ENCODE measurements at regions not wholly inside any gene's neighbourhood (a gene's known extent, or its start where the extent isn't known, plus 50 kb on each side); places are given as distances from the start of the nearest gene placed in this dataset.

DNA sequence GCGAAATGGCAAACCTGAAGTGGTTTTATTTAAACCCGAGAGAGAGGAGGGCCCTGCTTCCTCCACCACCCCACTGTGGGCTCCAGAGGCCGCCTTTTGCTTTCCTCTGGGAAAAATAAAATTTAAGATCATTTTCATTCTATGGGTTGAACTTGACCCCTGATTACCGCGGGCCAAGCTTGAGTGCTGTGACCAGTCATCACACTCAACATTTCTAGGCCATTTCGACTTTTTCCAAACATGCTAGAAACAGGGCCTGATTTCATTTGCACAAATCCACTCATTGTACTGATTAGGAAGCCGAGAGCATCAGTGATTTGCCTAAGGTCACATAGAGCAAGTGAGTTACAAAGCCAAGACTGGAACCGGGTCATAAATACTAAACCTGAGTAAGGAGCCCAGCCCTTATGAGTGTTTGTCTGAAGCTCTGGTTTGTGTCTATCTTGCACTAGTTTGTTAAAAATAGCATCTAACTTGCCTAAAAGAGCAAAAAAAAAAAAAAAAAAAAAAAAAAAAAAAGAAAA is 179.7 kb downstream of the DLL1 start:
- WGBS: 91% methylated on average over 8 of the region's 8 CpGs
- Histone ChIP-seq H3K4me3 (no peak overlapping the region), H3K27me3 (peaks cover 0 to 9% (median 0%) of the 10 kb centered on the region in 4 donors), H3K9me3 (no peaks in the 10 kb centered on the region), H3K4me1 (no peaks in the 10 kb centered on the region), H3K27ac (replicated peaks in 1 of 4) (no peak overlapping the region), H3K36me3 (no peaks in the 10 kb centered on the region)
- TF ChIP-seq CTCF (IDR thresholded peaks at IDR 0.05): no peak
- TF ChIP-seq EP300 (IDR thresholded peaks at IDR 0.05): no peak
- no peak for TF ChIP-seq POLR2A (IDR thresholded peaks at IDR 0.05; ENCODE audit: low read depth)
- TF ChIP-seq POLR2AphosphoS5 (IDR thresholded peaks at IDR 0.05): no peak
- no peak for DNase-seq (ENCODE audit: extremely low spot score)
- intact Hi-C loops (cut with DNase I): no loop called here

- no peak for DNase-seq (ENCODE audit: extremely low spot score)
Measured at GRCh38 chr6:170110201-170111140, 180.4 kb downstream of the DLL1 start.

GRCh38 chr6:170108890-170109587 is 181.8 kb downstream of the DLL1 start:
- no peaks in the 10 kb centered on the region for H3K36me3 ChIP-seq
- WGBS: 89% methylated on average over 15 of the region's 15 CpGs
- no peaks in the 10 kb centered on the region for H3K9me3 ChIP-seq
- intact Hi-C loops (cut with DNase I): no loop called here
- H3K4me1 ChIP-seq: no peaks in the 10 kb centered on the region
- no peak for DNase-seq (ENCODE audit: extremely low spot score)
- no peak overlapping the region for H3K27ac ChIP-seq (replicated peaks in 1 of 4)
- H3K4me3 ChIP-seq: no peak overlapping the region
- TF ChIP-seq CTCF (IDR thresholded peaks at IDR 0.05) (no peak), POLR2A (IDR thresholded peaks at IDR 0.05; ENCODE audit: low read depth) (no peak), POLR2AphosphoS5 (IDR thresholded peaks at IDR 0.05) (no peak), EP300 (IDR thresholded peaks at IDR 0.05) (no peak)
- H3K27me3 ChIP-seq: peaks cover 0 to 9% (median 0%) of the 10 kb centered on the region in 4 donors

More at GRCh38 chr6:170110201-170111140, 180.4 kb downstream of the DLL1 start:
- TF ChIP-seq CTCF (IDR thresholded peaks at IDR 0.05): no peak
- no peak for TF ChIP-seq POLR2A (IDR thresholded peaks at IDR 0.05; ENCODE audit: low read depth)
- no peak for TF ChIP-seq POLR2AphosphoS5 (IDR thresholded peaks at IDR 0.05)
- TF ChIP-seq EP300 (IDR thresholded peaks at IDR 0.05): no peak
- Histone ChIP-seq H3K36me3 (no peaks in the 10 kb centered on the region), H3K27ac (replicated peaks in 1 of 4) (no peak overlapping the region), H3K9me3 (no peaks in the 10 kb centered on the region), H3K4me1 (no peaks in the 10 kb centered on the region), H3K27me3 (peaks cover 0 to 9% (median 0%) of the 10 kb centered on the region in 4 donors), H3K4me3 (no peak overlapping the region)
- 82% methylated on average over 30 of the region's 44 CpGs for WGBS
- intact Hi-C loops (cut with DNase I): no loop called here

GRCh38 chr6:170108456-170108855 is 182.4 kb downstream of the DLL1 start:
- Histone ChIP-seq H3K27ac (replicated peaks in 1 of 4) (no peak overlapping the region), H3K9me3 (no peaks in the 10 kb centered on the region), H3K36me3 (no peaks in the 10 kb centered on the region), H3K4me1 (no peaks in the 10 kb centered on the region), H3K4me3 (no peak overlapping the region), H3K27me3 (peaks cover 0 to 9% (median 0%) of the 10 kb centered on the region in 4 donors)
- 86% methylated on average over 3 of the region's 9 CpGs for WGBS
- intact Hi-C loops (cut with DNase I): no loop called here
- no peak for TF ChIP-seq POLR2A (IDR thresholded peaks at IDR 0.05; ENCODE audit: low read depth)
- TF ChIP-seq CTCF (IDR thresholded peaks at IDR 0.05): no peak
- TF ChIP-seq EP300 (IDR thresholded peaks at IDR 0.05): no peak
- TF ChIP-seq POLR2AphosphoS5 (IDR thresholded peaks at IDR 0.05): no peak
- DNase-seq (ENCODE audit: extremely low spot score): no peak

Data from esophagus muscularis mucosa (tissue), 4 donors.